Right cardiac atrium (tissue), 5 donors: ENCODE measurements at regions not wholly inside any gene's neighbourhood (a gene's known extent, or its start where the extent isn't known, plus 50 kb on each side); places are given as distances from the start of the nearest gene placed in this dataset.
"Not testable (repeated sequence)": the region's sequence is repeated elsewhere in the genome, so short reads cannot be mapped to it uniquely, and the experiment has no call there.

Experiments used
- ATAC-seq, 2 donors: fragments of 200-7000 bp; cut with Tn5 transposase; one replicate each; pipeline versions ENCODE4 v1.8.0 to v1.9.1; 2020; ENCODE audit warnings: moderate library complexity in 2 of 2, mild to moderate bottlenecking in 1 of 2
- DNase-seq, 3 donors: peaks; one replicate each; pipeline ENCODE4 v3.0.0-alpha.2; 2020
- H3K27ac ChIP-seq: one replicate; pipeline ENCODE4 v1.5.1; 2013; ENCODE audit warnings: mild to moderate bottlenecking, low read length, control low read depth, moderate library complexity
- H3K27me3 ChIP-seq: one replicate; pipeline ENCODE4 v1.6.1; 2013; ENCODE audit not compliant: control insufficient read depth, insufficient read depth
- H3K4me1 ChIP-seq: one replicate; pipeline ENCODE4 v1.6.1; 2013; ENCODE audit warnings: low read length; ENCODE audit not compliant: control insufficient read depth, insufficient read depth
- H3K4me3 ChIP-seq: one replicate; pipeline ENCODE4 v1.5.1; 2013; ENCODE audit warnings: low read length, control low read depth
- H3K9me3 ChIP-seq: one replicate; pipeline ENCODE4 v1.6.1; 2013; ENCODE audit warnings: low read length; ENCODE audit not compliant: control insufficient read depth
- WGBS: extraction: QIAGEN DNeasy Blood & Tissue Kit; methylation state at CpG from one replicate; pipeline ENCODE4 v1.1.7; 2013; 5-methylcytosine and 5-hydroxymethylcytosine counted together
- intact Hi-C, 4 donors: fragments of 100-400 bp; cut with DNase I; formaldehyde crosslinking; loops; one replicate each; pipeline versions ENCODE4 v1.11.0 to v1.14.0; 2022 to 2023
- donor health status: healthy with polysubstance abuse.
- donor health status: DM: no; HTN: yes; CAD: no.
- donor health status: DM: no; HTN: no; CAD: no.
- donor health status: DM: no; HTN: yes; CAD: no; lungs with severe emphysema.
- donor health status: DM: yes; HTN: yes; CAD: no.

GRCh38 chr15:77831986-77832385 lies 199.3 kb upstream of the LINGO1 start:
- no peak for DNase-seq
- Histone ChIP-seq H3K4me3 (no peak overlapping the region), H3K27ac (no peak overlapping the region), H3K4me1 (no peaks in the 10 kb centered on the region), H3K27me3 (no peaks in the 10 kb centered on the region), H3K9me3 (no peaks in the 10 kb centered on the region)
- 57% methylated on average over 4 of the region's 4 CpGs for WGBS
- ATAC-seq = no peak
- intact Hi-C loops = no loop called here

- Histone ChIP-seq H3K27me3 (no peaks in the 10 kb centered on the region), H3K4me1 (no peaks in the 10 kb centered on the region), H3K9me3 (no peaks in the 10 kb centered on the region), H3K27ac (no peak overlapping the region), H3K4me3 (no peak overlapping the region)
- 32% methylated on average over 5 of the region's 5 CpGs for WGBS
- ATAC-seq (no peak), DNase-seq (no peak)
- intact Hi-C loops = no loop called here
Observed at GRCh38 chr15:77830051-77830468, 197.3 kb upstream of the LINGO1 start.

GRCh38 chr15:77829331-77829730 lies 196.6 kb upstream of the LINGO1 start:
- not testable (repeated sequence) for H3K27ac ChIP-seq, H3K4me1 ChIP-seq, DNase-seq, H3K4me3 ChIP-seq, H3K9me3 ChIP-seq, H3K27me3 ChIP-seq, ATAC-seq
- 92% methylated on average over 6 of the region's 6 CpGs for WGBS
- intact Hi-C loops = loop anchor here in 1 of 4 donors (10.0 kb wide), 1 partner anchor 185 kb away; no protein-coding TSS in a partner anchor

- peak in 1 of 3 donors; percentile 14 for DNase-seq
- Histone ChIP-seq H3K27me3 (no peaks in the 10 kb centered on the region), H3K27ac (no peak overlapping the region), H3K4me3 (no peak overlapping the region), H3K4me1 (no peaks in the 10 kb centered on the region), H3K9me3 (no peaks in the 10 kb centered on the region)
- WGBS = 91% methylated on average over 4 of the region's 4 CpGs
- no peak for ATAC-seq
- intact Hi-C loops = loop anchor here in 1 of 4 donors (10.0 kb wide), 1 partner anchor 183 kb away; no protein-coding TSS in a partner anchor
Observed at GRCh38 chr15:77827860-77828259, 195.1 kb upstream of the LINGO1 start.

- Histone ChIP-seq H3K4me3 (no peak overlapping the region), H3K9me3 (no peaks in the 10 kb centered on the region), H3K27me3 (no peaks in the 10 kb centered on the region), H3K27ac (no peak overlapping the region), H3K4me1 (no peaks in the 10 kb centered on the region)
- WGBS = 69% methylated on average over 11 of the region's 11 CpGs
- DNase-seq (peak in 1 of 3 donors; percentile 4), ATAC-seq (peak in 1 of 2 donors; percentile 12)
- intact Hi-C loops = loop anchor here in 1 of 4 donors (10.0 kb wide), 1 partner anchor 181 kb away; no protein-coding TSS in a partner anchor
Observed at GRCh38 chr15:77826006-77826695, 193.4 kb upstream of the LINGO1 start.

GRCh38 chr15:77825546-77825945 lies 192.8 kb upstream of the LINGO1 start:
- intact Hi-C loops = loop anchor here in 1 of 4 donors (10.0 kb wide), 1 partner anchor 181 kb away; no protein-coding TSS in a partner anchor
- no peak overlapping the region for H3K27ac ChIP-seq
- ATAC-seq (no peak), DNase-seq (peak in 1 of 3 donors; percentile 35)
- no peaks in the 10 kb centered on the region for H3K27me3 ChIP-seq
- WGBS = 88% methylated on average over 7 of the region's 7 CpGs
- no peak overlapping the region for H3K4me3 ChIP-seq
- no peaks in the 10 kb centered on the region for H3K4me1 ChIP-seq
- no peaks in the 10 kb centered on the region for H3K9me3 ChIP-seq

GRCh38 chr15:77825252-77825542 lies 192.5 kb upstream of the LINGO1 start:
- H3K27ac ChIP-seq = no peak overlapping the region
- H3K4me3 ChIP-seq = no peak overlapping the region
- H3K9me3 ChIP-seq = no peaks in the 10 kb centered on the region
- DNase-seq = peak in 1 of 3 donors; percentile 3
- 72% methylated on average over 3 of the region's 3 CpGs for WGBS
- H3K4me1 ChIP-seq = no peaks in the 10 kb centered on the region
- intact Hi-C loops = loop anchor here in 1 of 4 donors (10.0 kb wide), 1 partner anchor 180 kb away; no protein-coding TSS in a partner anchor
- no peaks in the 10 kb centered on the region for H3K27me3 ChIP-seq
- no peak for ATAC-seq

- Histone ChIP-seq H3K9me3 (no peaks in the 10 kb centered on the region), H3K4me3 (no peak overlapping the region), H3K27me3 (no peaks in the 10 kb centered on the region), H3K4me1 (no peaks in the 10 kb centered on the region), H3K27ac (no peak overlapping the region)
- intact Hi-C loops = loop anchor here in 3 of 4 donors (5.0 to 10.0 kb wide), 3 partner anchors 180 to 192 kb away; partner anchors contain the start of gene LINGO1 (in 1 of the 3)
- 75% methylated on average over 13 of the region's 13 CpGs for WGBS
- DNase-seq (peak in 1 of 3 donors; percentile 14), ATAC-seq (no peak)
Observed at GRCh38 chr15:77824361-77825251, 191.9 kb upstream of the LINGO1 start.

GRCh38 chr15:77823736-77824135 lies 191.0 kb upstream of the LINGO1 start:
- ATAC-seq (no peak), DNase-seq (peak in 1 of 3 donors; percentile 9)
- intact Hi-C loops = loop anchor here in 3 of 4 donors (5.0 to 10.0 kb wide), 3 partner anchors 179 to 191 kb away; partner anchors contain the start of gene LINGO1 (in 1 of the 3)
- Histone ChIP-seq H3K4me3 (no peak overlapping the region), H3K27ac (no peak overlapping the region), H3K9me3 (no peaks in the 10 kb centered on the region), H3K27me3 (no peaks in the 10 kb centered on the region), H3K4me1 (no peaks in the 10 kb centered on the region)
- 81% methylated on average over 4 of the region's 4 CpGs for WGBS

GRCh38 chr15:77822631-77823230 lies 190.0 kb upstream of the LINGO1 start:
- 68% methylated on average over 7 of the region's 7 CpGs for WGBS
- Histone ChIP-seq H3K4me1 (no peaks in the 10 kb centered on the region), H3K9me3 (no peaks in the 10 kb centered on the region), H3K27me3 (no peaks in the 10 kb centered on the region), H3K27ac (no peak overlapping the region), H3K4me3 (no peak overlapping the region)
- ATAC-seq = no peak
- intact Hi-C loops = loop anchor here in 3 of 4 donors (5.0 to 10.0 kb wide), 3 partner anchors 178 to 190 kb away; partner anchors contain the start of gene LINGO1 (in 1 of the 3)
- peak in 1 of 3 donors; percentile 20 for DNase-seq
